Stomach (tissue), 4 donors: ENCODE measurements at regions not wholly inside any gene's neighbourhood (a gene's known extent, or its start where the extent isn't known, plus 50 kb on each side); places are given as distances from the start of the nearest gene placed in this dataset.

Source experiments
- EP300 ChIP-seq: sonication (generic); formaldehyde crosslinking; IDR thresholded peaks from one replicate; pipeline ENCODE4 v1.6.1; 2017; ENCODE audit warnings: antibody characterized with exemption
- POLR2A ChIP-seq, 4 donors: fragments of 450-650 bp; IDR thresholded peaks; one replicate each; pipeline ENCODE4 v1.6.1; 2016; ENCODE audit warnings: antibody characterized with exemption in 4 of 4, control low read depth in 2 of 4, mild to moderate bottlenecking in 1 of 4, moderate library complexity in 1 of 4
- POLR2AphosphoS5 ChIP-seq, 3 donors: sonication (generic); formaldehyde crosslinking; IDR thresholded peaks; one replicate each; pipeline ENCODE4 v1.6.1; 2016; ENCODE audit warnings: antibody characterized with exemption in 3 of 3
- TF ChIP-seq, protein P1 (sequence below), 7 experiments: fragments of 450-650 bp in 4 of 7; fragments of 200-600 bp in 3 of 7; sonication (generic) in 3 of 7; IDR thresholded peaks; one replicate each; pipeline ENCODE4 v1.5.1; 2016 to 2019; ENCODE audit warnings: antibody characterized with exemption in 7 of 7, control low read depth in 2 of 7, mild to moderate bottlenecking in 1 of 7

DNA sequence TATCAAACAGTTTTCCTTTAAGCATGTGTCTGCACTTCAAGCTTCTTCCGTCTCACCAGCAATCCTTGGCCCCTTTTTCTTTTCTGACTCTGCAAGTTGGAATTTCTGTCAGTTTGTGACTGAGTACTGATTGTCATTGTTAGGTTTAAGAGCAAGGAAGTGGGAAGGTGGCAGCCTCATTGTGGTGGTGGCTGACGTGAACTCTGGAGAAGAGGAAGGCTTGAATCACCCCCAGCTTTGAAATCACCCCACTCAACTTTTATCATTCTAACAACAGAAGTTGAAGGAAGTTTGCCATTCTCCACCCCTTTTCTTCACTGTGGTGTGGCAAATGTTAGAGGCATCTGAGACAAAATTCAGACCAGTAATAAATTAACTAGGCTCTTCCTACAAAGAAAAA is 231.6 kb upstream of the AGTR1 start:
- no peak for TF ChIP-seq POLR2A (IDR thresholded peaks at IDR 0.05)
- TF ChIP-seq, protein P1, sequence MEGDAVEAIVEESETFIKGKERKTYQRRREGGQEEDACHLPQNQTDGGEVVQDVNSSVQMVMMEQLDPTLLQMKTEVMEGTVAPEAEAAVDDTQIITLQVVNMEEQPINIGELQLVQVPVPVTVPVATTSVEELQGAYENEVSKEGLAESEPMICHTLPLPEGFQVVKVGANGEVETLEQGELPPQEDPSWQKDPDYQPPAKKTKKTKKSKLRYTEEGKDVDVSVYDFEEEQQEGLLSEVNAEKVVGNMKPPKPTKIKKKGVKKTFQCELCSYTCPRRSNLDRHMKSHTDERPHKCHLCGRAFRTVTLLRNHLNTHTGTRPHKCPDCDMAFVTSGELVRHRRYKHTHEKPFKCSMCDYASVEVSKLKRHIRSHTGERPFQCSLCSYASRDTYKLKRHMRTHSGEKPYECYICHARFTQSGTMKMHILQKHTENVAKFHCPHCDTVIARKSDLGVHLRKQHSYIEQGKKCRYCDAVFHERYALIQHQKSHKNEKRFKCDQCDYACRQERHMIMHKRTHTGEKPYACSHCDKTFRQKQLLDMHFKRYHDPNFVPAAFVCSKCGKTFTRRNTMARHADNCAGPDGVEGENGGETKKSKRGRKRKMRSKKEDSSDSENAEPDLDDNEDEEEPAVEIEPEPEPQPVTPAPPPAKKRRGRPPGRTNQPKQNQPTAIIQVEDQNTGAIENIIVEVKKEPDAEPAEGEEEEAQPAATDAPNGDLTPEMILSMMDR (IDR thresholded peaks at IDR 0.05), result no peak
- TF ChIP-seq POLR2AphosphoS5 (IDR thresholded peaks at IDR 0.05), result no peak
- no peak for TF ChIP-seq EP300
